ENCODE measurements at regions not wholly inside any gene's neighbourhood (a gene's known extent, or its start where the extent isn't known, plus 50 kb on each side); places are given as distances from the start of the nearest gene placed in this dataset.

GRCh38 chr6:104365451-104366234 lies 494.1 kb downstream of the HACE1 start:
- TF ChIP-seq CTCF (IDR thresholded peaks at IDR 0.05), result no peak
- no peak for TF ChIP-seq ZFX (IDR thresholded peaks at IDR 0.05; ENCODE audit: borderline replicate concordance)

Measured in 22Rv1 (cell line).